ENCODE measurements at regions not wholly inside any gene's neighbourhood (a gene's known extent, or its start where the extent isn't known, plus 50 kb on each side); places are given as distances from the start of the nearest gene placed in this dataset.

DNA sequence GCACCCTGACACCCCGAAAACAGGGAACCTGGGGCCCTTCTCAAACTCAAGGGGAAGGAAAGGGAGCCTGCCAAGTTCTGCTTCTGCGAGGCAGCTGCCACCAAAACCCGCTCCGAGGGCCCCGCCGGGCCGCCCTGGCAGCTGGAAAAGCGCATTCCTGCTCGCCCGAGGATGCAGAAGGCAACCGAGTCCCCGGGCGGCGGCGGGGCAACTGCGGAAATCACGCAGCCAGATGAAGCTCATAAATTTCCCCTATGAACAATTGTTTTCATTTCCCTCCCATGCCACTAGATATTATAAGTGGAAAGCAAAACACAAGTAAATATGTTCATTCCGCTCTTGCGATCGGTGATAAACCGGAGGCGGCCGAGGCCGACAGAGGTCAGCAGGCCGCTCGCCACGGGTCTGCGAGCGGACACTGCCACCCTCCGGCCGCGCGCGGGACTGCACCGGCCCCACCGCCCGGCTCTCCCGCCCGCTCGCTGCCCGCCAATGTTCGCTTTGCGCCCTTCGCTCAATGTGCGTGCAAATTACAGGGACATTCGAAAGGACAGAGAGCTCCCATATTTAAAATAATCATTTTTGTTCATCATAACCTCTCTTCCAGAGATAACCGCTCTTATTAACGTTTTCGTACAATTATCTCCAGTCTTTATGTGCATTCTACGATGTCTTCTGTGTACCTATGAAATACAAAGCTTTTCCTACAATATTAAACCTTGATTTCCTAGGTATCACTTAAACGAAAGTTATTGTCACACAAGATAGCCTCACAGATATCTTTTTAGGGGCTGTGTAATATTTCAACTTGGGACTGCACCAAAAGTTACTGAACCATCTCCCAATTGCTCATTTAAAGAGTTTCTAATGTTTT, 120.8 kb upstream of the ZNF507 start:
- DNase-seq (ENCODE audit: low read depth in 1 of 2, low spot score in 1 of 2) = peak; percentile 22 to 42

DNA sequence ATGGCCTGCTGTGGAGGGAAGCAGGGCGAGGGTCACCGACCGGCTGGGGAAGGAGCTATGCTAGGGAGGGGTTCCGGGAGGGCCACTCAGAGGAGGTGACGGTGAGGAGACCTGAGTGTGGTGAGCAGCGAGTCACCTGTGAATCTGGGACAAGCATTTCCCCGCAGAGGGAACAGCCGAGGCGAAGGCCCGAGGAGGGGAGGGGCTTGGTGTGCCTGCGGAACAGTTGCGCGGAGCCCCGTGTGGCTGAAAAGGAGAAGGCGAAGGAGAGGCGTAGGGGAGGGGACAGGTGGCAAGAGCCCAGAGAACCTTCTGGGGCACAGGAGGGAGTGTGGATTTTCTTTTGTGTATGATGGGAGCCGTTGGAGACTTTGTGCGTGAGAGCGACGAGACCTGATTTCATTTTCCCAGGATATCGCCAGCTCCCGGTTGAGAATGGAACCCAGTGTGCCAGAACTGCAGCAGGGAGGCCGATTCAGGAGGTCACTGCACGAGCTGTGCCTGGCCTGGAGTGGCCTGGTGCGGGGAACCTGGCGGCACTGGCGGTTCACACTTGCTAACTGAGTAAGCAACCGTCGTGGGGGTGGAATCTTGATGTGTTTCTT, 117.7 kb upstream of the ZNF507 start:
- no peak for DNase-seq (ENCODE audit: low read depth in 1 of 2, low spot score in 1 of 2)

DNA sequence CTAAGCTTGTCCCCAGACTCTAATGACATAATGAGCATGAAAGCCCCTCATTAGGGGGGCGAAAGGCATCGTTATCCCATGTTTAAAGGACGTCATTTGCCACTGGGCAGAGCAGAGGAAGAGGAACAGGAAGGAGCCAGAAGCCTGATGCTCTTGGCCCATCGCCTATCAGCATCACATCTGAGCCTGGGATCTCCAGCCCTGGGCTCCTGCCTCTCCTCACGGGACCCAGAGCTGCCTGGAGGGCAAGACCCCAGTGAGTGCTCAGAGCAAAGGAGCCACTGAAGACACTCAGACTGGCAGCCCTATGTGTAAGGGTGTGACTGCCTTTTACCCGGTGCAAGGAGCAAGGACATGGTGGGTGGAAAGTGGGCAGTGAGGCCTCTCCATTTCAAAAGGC, 115.0 kb upstream of the ZNF507 start:
- no peak for DNase-seq (ENCODE audit: low read depth in 1 of 2, low spot score in 1 of 2)

DNA sequence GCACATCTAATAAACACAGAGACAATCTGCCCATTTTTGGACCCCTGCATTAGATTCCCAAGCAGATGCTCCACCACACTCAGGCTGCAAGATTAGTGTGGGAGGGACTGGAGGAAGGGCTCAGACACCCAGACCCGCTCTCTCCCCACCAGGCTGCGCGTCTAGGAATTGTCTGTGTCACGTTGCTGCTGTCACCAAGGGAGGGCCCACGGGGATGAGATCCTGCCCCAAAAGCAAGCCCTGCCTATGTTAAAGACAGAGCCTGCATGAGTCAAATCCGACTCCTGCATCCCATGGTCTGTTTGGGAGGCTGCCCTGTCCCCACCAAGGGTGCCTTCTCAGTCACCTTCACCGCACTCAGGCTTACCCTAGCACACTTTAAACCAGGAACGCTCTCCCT, 114.4 kb upstream of the ZNF507 start:
- no peak for DNase-seq (ENCODE audit: low read depth in 1 of 2, low spot score in 1 of 2)

DNA sequence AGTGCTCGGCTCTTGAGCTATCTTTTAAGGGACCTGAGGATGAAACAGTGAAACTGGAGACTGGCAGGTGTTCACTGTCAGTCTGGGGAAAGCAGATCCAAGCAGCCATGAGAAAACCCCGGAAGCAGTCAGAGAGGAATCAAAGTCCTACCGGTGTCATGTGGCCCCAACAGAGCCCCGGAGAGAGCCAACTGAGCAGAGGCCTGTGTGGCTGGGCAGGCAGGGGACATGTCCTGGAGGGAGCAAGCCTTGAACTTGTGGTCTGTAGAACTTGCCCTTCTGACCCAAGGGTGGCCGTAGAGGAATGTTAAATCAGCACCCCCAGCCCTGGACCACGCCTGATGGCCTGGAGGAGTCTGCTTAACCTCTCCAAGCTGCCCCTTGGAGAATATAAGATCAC, 113.7 kb upstream of the ZNF507 start:
- DNase-seq (ENCODE audit: low read depth in 1 of 2, low spot score in 1 of 2) = no peak

DNA sequence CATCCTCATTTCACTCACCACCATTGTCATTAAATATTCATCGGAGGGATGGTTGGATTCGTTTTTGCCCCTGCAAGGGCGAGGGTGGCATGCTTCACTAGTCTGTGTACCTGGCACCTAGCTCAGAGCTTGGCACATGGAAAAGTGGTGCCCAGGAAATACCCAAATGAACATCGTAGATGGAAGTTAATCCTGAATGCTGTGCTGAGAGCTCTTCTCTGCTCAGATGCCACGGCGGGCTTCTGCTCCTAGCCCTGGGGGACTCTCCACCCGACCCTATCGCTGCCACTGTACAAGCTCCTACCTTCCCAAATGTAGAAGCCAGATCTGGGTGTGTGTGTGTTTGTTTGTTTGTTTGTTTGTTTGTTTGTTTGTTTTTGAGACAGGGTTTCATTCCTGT, 113.0 kb upstream of the ZNF507 start:
- no peak for DNase-seq (ENCODE audit: low read depth in 1 of 2, low spot score in 1 of 2)

DNA sequence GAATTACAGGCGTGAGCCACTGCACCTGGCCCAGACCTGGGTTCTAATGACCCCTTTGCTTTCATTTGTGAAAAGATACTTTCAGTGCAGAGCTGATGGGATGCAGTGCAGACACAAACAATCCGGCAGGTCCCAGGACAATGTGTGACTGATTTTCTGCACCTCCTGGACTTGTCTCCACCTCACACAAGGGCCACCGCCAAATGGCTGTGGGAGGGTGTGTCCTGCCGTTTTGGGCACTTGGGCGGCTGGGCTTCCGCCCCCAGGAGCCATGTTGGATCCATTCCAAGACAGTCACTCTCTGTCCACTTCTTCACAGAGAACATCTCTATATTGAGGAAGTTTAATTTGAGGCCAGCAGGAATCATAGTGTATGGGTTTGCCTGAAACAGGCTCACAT, 112.3 kb upstream of the ZNF507 start:
- no peak for DNase-seq (ENCODE audit: low read depth in 1 of 2, low spot score in 1 of 2)

DNA sequence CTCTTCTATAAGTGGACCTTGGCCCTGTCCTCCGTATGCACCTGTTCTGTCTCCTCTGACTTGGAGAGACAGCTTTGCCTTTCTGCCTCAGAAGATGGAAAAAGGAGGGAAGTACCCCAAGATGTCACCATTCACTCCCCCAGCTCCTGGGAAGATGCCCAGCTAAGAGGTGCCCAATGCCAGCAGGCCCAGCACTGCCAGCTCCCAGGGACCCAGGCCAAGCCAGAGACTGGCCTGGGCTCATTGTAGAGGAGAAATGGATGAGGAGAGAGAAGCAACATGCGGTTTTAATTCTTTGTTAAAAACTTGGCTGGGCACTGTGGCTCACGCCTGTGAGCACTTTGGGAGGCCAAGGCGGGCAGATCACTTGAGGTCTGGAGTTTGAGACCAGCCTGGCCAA, 111.5 kb upstream of the ZNF507 start:
- no peak for DNase-seq (ENCODE audit: low read depth in 1 of 2, low spot score in 1 of 2)

DNA sequence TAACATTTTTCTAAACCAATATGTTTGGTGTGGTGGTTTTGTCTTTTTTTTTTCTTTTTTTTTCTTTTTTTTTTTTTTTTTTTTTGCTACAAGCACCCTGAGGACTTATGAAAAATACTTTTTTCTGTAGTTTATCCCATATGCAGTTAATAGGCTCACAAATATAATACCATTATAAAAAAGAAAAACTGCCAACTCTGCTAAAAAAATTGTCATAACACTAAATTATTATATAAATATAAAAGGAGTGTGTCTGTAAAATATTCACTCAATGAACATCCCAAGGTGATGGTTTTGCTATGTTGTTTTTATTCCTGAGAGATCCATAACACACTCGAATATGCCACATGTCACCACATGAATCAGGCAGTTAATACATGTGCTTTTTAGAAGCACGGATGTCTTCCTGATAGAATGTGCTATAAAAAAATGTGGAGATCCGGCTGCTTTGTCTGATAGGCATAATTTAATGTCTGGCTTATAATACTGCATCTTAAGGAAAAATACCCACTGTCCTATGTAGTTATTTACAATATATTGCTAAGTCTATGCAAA, 110.7 kb upstream of the ZNF507 start:
- DNase-seq (ENCODE audit: low read depth in 1 of 2, low spot score in 1 of 2) = no peak

DNA sequence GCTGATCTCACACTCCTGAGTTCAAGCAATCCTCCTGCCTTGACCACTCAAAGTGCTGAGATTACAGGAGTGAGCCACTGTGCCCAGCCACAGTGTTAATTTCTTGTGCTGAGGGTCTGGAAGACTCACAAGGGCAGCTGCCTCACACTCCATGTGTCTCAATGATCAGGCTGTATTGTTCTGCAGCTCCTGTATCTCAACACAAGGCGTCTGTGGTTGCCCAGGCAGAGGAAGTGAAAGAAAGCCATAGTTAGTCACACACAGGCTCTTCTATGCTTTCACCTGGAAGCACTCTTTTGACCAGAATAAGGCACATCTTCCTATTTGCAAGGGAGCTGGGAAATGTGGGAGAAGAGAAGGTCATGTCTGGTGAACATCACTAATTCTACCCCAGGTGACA, 107.3 kb upstream of the ZNF507 start:
- DNase-seq (ENCODE audit: low read depth in 1 of 2, low spot score in 1 of 2) = no peak

DNA sequence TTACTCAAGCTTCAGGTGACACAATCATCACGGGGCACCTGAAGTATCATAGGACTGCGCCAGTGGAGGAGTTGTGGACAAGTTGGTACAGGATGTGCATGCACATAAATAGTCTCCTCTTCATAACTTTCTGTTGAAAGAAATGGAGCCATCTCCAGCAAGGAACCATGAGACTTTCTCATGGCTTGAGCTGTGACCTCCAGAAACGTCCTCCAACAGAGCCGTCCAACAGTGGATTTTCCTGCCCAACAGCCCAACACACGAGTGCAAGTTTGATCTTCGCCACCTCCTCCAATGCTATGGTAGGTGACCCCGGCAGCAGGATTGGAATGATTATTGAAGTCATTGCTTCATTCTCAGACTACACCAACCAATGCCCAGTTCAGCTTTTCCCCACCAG, 105.1 kb upstream of the ZNF507 start:
- no peak for DNase-seq (ENCODE audit: low read depth in 1 of 2, low spot score in 1 of 2)

DNA sequence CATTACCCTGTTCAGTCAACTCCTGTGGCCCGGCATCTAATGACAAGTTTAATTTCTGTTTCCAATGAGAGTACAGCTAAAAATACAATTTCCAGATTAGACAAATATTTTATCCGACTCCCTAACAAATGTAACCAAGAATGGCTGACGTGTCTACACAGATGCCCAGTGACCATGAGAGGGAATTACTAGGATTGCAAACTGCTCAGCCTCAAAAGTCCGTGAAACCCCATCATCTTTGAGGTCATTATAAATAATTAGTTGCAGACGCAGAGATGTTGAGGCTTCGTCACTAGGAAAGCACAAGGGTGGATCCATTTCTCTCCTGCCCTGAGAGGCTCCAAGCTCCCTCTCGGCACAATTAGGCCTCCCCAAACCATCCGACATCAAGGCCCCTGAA, 104.1 kb upstream of the ZNF507 start:
- no peak for DNase-seq (ENCODE audit: low read depth in 1 of 2, low spot score in 1 of 2)

DNA sequence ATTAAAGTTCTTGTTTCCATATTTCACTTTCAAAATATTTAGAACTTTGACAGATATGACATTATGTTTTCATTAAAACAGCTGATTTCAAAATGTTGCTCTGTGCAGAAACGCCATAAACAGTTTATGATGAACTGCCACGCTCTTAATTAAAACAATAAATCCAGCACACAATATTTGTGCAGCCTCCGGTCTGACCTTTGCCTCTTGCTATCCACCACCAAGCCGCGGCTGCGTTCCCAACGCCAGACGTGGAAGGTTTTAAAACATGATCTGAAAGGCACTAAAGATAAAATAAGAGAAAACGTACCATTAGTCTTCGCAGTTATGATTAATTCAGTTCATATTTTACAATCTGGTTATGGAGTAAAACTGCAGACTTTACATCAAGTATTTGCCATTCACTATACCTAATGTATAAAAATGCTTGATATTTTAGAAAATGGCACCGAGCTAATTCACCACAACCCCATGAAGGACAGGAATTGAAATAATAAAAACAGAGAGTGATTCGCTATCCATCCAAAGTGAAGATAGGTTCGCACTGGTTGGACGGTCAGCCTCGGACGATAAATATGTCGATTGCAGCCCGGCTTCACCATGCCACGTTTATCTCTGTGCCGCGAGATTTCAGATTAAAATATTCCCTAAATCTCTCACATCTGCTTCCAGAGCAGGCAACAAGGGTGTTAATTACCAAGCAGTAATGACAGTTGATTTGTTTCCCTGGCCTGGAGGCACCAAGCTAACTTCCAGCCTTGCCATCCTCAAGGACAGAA, 103.3 kb upstream of the ZNF507 start:
- DNase-seq (ENCODE audit: low read depth in 1 of 2, low spot score in 1 of 2) = no peak

DNA sequence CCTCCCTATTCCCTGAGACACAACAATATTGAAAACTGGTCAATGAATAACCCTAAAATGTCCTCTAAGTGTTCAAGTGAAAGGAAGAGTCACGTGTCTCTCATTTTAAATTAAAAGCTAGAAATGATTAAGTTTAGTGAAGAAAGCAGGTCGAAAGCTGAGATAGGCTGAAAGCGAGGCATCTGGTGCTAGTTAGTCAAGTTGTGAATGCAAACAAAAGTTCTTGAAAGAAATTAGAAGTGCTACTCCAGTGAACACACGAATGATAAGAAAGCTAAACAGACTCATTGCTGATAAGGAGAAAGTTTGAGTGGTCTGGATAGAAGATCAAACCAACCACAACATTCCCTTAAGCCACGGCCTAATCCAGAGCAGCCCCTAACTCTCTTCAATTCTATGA, 99.4 kb upstream of the ZNF507 start:
- no peak for DNase-seq (ENCODE audit: low read depth in 1 of 2, low spot score in 1 of 2)

DNA sequence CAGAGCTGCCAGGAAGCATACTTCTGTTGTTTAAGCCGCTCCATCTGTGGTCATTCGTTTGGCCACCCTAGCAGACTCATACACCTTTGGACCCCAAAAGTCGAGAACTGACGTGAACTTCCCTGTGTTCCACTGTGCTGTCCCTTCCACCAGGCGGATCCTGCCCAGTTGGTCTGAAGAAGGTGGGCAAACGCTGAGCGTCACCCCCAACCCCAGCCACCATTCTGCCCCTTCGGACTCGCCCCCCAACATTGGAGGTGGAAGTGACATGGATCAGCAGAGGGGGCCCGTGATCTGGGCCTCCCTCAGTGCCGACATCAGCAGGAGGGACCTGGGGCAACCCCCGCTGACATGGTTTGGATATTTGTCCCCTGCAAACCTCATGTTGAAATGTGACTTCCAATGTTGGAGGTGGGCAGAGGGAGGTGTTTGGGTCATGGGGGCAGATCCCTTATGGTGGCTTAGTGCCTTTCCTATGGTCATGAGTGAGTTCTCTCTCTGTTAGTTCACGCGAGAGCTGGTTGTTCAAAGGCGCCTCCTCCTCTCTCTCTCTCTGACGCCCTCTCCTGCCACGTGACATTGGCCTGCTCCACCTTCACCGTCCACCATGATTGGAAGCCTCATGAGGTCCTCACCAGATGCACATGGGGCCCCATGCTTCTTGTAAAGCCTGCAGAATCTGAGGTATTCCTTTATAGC, 93.6 kb upstream of the ZNF507 start:
- DNase-seq (ENCODE audit: low read depth in 1 of 2, low spot score in 1 of 2) = no peak

DNA sequence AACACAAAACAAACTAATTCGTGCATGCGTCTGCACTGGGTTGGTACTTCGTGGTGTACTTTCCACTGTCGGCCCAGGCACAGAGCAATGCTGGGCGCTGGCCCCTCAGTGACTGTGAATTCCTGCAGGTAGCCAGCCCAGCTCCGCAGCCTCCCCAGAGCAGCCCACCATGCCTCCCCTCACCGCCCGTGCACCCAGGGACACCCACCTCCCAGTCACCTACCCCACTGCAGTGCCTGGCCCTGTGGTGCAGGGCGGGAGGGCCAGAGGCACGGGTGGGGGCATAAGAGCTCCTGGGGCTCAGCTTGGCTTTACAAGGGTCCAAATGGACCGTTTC, 93.1 kb upstream of the ZNF507 start:
- DNase-seq (ENCODE audit: low read depth in 1 of 2, low spot score in 1 of 2) = no peak

DNA sequence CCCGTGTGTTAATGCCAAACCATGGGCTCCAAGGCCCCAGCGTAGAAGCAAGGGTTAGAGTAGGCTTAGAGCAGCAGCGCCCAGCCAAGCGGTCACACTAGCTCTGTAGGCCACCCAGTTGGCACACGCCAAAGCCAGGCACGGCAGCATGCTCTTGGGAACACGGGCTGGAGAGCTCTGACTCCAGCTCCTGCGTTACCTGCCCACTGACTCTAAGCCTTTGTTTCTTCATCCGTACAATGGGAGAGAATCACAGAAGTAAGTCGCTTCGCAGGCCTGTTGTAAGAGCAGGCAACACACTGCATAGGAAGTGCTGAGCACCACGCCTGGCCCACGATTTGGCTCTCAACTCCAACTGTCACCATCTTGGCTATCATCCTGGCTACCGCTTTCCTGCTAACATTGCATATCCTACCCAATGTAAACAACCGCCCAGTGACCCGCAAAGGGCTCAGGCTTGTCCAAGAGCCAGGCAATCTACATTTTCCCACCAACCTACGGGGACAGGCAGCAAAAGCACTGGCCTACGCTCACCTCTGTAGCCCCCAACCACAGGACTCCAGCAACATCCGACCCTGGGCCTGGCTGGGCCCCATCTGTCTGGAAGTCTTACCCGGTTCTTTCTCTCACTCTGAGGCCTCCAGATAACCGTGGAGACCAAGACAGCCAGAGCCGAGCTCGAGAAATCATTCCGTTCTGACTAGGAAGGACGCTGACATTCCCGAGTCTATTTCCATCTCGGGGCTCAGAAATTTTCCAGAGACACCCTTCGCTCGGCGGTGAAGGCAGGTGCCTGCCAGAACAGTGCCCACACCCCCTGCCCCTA, 91.5 kb upstream of the ZNF507 start:
- no peak for DNase-seq (ENCODE audit: low read depth in 1 of 2, low spot score in 1 of 2)

DNA sequence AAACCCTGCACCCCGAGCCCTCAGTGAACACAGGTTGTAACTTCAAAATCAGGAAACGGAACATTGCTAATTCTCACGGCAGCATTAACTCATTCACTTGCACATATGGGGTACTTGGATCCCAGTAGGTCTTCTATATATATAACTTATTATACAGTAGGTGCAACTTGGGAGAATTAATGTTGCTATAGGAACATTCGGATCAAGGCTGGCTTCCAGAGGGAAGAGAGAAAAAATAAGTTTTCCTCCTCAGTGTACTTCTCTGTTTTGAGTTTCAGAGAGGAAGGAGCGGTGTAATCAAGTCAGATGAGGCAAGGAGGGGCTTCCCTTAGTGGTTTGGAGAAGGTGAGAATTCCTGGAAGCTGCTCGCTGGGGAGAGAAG, 90.9 kb upstream of the ZNF507 start:
- no peak for DNase-seq (ENCODE audit: low read depth in 1 of 2, low spot score in 1 of 2)

DNA sequence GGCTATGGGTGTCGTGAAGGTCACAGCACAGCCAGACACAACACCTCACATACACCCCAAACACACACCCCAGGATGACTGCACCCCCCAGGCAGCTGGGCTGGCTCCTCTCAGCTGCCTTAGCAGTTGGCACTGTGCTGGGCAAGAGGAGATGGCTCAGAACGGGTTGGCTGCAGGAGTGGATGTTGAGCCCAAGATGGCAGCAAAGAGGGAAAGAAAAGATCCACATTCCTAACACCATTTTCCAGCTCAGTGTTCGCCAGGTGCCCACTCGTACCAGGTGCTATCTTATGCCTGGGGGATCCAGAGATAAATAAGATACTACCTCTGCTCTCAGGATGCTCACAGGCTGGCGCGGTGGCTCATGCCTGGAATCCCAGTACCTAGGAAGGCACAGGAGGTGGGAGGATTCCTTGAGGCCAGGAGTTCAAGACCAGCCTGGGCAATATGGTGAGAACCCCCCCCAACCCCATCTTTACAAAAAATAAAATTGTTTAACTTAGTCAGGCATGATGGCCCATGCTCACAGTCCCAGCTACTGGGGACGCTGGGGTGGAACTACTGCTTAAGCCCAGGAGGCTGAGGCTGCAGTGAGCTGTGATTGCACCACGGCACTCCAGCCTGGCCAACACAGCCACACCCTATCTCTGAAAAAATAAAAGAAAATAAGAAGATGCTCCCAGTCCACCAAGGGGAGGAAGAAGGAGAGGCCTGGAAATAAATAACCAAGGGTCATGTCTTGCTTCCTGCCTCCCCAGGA, 89.7 kb upstream of the ZNF507 start:
- no peak for DNase-seq (ENCODE audit: low read depth in 1 of 2, low spot score in 1 of 2)

All from activated CD4-positive, alpha-beta T cell treated with anti-CD3 and anti-CD28 coated beads, Interleukin-2, amount 50 U/mL, for 24 hours (primary cell).